ENCODE measurements at regions not wholly inside any gene's neighbourhood (a gene's known extent, or its start where the extent isn't known, plus 50 kb on each side); places are given as distances from the start of the nearest gene placed in this dataset.

DNA sequence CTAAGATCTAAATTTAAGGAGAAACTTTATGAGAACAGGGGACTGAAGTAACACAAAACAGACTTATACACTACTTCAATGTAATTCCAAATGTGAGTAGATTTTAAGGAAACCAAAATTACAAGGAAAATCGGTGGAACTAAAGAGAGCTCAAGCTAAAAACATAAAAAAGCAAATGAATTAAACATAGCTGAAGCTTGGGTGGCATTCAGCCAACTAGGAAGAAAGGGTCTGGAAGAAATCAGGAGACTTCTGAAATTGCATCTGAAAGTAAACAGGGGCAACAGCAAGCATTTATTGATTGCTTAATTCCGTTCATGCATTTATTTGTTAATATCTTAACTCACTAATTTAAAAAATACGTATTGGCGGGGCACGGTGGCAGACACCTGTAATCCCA, 727.3 kb upstream of the PKDCC start (continued):
- TF ChIP-seq ZBTB11 (CRISPR knock-in tag; IDR thresholded peaks at IDR 0.05) (no peak), TBL1XR1 (IDR thresholded peaks at IDR 0.05; ENCODE audit: low read depth, low read length) (no peak)

GRCh38 chr2:41321351-41321750, 726.5 kb upstream of the PKDCC start:
- ChIA-PET CTCF (no interaction called here), SMC1A (ENCODE audit: uncharacterized antibody, unreplicated experiment) (no interaction called here), RAD21 (ENCODE audit: unreplicated experiment) (no interaction called here), POLR2A (no interaction called here)
- TF ChIP-seq ZSCAN29 (IDR thresholded peaks at IDR 0.05) (no peak), PKNOX1 (IDR thresholded peaks at IDR 0.05) (no peak), SREBF2 (IDR thresholded peaks at IDR 0.05; ENCODE audit: low read length) (no peak), NRF1 (conservative IDR thresholded peaks at IDR 0.05; ENCODE audit: low read depth, low read length) (no peak), ZBTB11 (CRISPR knock-in tag; IDR thresholded peaks at IDR 0.05) (no peak)
- Histone ChIP-seq H3K4me3 (no peak overlapping the region), H3K4me2 (ENCODE audit: control insufficient read depth, insufficient read depth) (no peak overlapping the region), H3K4me1 (ENCODE audit: control insufficient read depth, insufficient read depth, low read length) (no peaks in the 10 kb centered on the region), H3K9me3 (replicated peaks; ENCODE audit: control insufficient read depth, insufficient read depth, low read length) (no peaks in the 10 kb centered on the region), H4K20me1 (ENCODE audit: control insufficient read depth, insufficient read depth) (no peaks in the 10 kb centered on the region), H3K27me3 (replicated peaks in 1 of 2; ENCODE audit: control insufficient read depth in 2 of 2, insufficient read depth in 2 of 2, low read length in 1 of 2) (no peaks in the 10 kb centered on the region), H3K36me3 (ENCODE audit: control insufficient read depth in 2 of 2, insufficient read depth in 2 of 2, low read length in 1 of 2) (no peaks in the 10 kb centered on the region), H3K9ac (ENCODE audit: control insufficient read depth, insufficient read depth, low read length) (no peak overlapping the region), H2AFZ (ENCODE audit: control insufficient read depth, low read depth, low read length) (no peak overlapping the region), H3K79me2 (ENCODE audit: control insufficient read depth, insufficient read depth, low read length) (no peaks in the 10 kb centered on the region), H3K27ac (ENCODE audit: control insufficient read depth, insufficient read depth) (no peak overlapping the region)
- in situ Hi-C loops (cut with MboI), result no loop called here
- ATAC-seq, result no peak
- no TSS peak for BruUV-seq (replicated peaks)
- intact Hi-C loops (cut with micrococcal nuclease; ENCODE audit: unreplicated experiment), result no loop called here
- no peak for DNase-seq (ENCODE audit: low read depth, low spot score)
- FAIRE-seq, result no peak

Data from GM12878 (cell line).